Sigmoid colon (tissue), 6 donors: ENCODE measurements at regions not wholly inside any gene's neighbourhood (a gene's known extent, or its start where the extent isn't known, plus 50 kb on each side); places are given as distances from the start of the nearest gene placed in this dataset.

Experiments
- DNase-seq: peaks from one replicate; pipeline ENCODE4 v3.0.0-alpha.2; 2019
- H3K27ac ChIP-seq, 4 donors: fragments of 200-600 bp; sonication (generic); one replicate each; pipeline ENCODE4 v1.5.1; 2016 to 2019; ENCODE audit warnings: mild to moderate bottlenecking in 1 of 4
- H3K27me3 ChIP-seq, 3 donors: fragments of 200-600 bp; sonication (generic); one replicate each; pipeline ENCODE4 v1.5.1; 2019; ENCODE audit warnings: mild to moderate bottlenecking in 1 of 3
- H3K36me3 ChIP-seq, 4 donors: fragments of 200-600 bp; sonication (generic); one replicate each; pipeline ENCODE4 v1.5.1; 2016 to 2019
- H3K4me1 ChIP-seq, 4 donors: fragments of 200-600 bp; sonication (generic); one replicate each; pipeline ENCODE4 v1.5.1; 2017 to 2019
- H3K4me3 ChIP-seq, 4 donors: fragments of 200-600 bp; sonication (generic); one replicate each; pipeline ENCODE4 v1.5.1; 2017 to 2019; ENCODE audit warnings: mild to moderate bottlenecking in 2 of 4, moderate library complexity in 1 of 4
- H3K9me3 ChIP-seq, 4 donors: fragments of 200-600 bp in 3 of 4; sonication (generic) in 3 of 4; one replicate each; pipeline versions ENCODE4 v1.5.1 to v1.6.1; 2013 to 2019
- EP300 ChIP-seq, 4 donors: sonication (generic); formaldehyde crosslinking; IDR thresholded peaks; one replicate each; pipeline ENCODE4 v1.6.1; 2017; ENCODE audit warnings: antibody characterized with exemption in 4 of 4
- POLR2A ChIP-seq, 2 donors: fragments of 450-650 bp; IDR thresholded peaks; one replicate each; pipeline ENCODE4 v1.6.1; 2016; ENCODE audit warnings: antibody characterized with exemption in 2 of 2, mild to moderate bottlenecking in 2 of 2, moderate library complexity in 2 of 2
- POLR2AphosphoS5 ChIP-seq, 4 donors: sonication (generic); formaldehyde crosslinking; IDR thresholded peaks; one replicate each; pipeline ENCODE4 v1.6.1; 2017; ENCODE audit warnings: antibody characterized with exemption in 4 of 4
- WGBS, 2 donors: extraction: QIAGEN DNeasy Blood & Tissue Kit; methylation state at CpG; one replicate each; pipeline ENCODE4 v1.1.7; 2013; 5-methylcytosine and 5-hydroxymethylcytosine counted together
- intact Hi-C: fragments of 100-400 bp; cut with DNase I; formaldehyde crosslinking; loops from one replicate; pipeline ENCODE4 v1.15.1; 2023
- TF ChIP-seq, protein P1 (sequence below), 4 experiments: fragments of 450-650 bp in 3 of 4; fragments of 200-600 bp in 1 of 4; IDR thresholded peaks; one replicate each; pipeline ENCODE4 v1.5.1; 2016 to 2019; ENCODE audit warnings: antibody characterized with exemption in 4 of 4, mild to moderate bottlenecking in 3 of 4, moderate library complexity in 2 of 4
- donor health status: healthy with polysubstance abuse.
- donor health status: healthy.

DNA sequence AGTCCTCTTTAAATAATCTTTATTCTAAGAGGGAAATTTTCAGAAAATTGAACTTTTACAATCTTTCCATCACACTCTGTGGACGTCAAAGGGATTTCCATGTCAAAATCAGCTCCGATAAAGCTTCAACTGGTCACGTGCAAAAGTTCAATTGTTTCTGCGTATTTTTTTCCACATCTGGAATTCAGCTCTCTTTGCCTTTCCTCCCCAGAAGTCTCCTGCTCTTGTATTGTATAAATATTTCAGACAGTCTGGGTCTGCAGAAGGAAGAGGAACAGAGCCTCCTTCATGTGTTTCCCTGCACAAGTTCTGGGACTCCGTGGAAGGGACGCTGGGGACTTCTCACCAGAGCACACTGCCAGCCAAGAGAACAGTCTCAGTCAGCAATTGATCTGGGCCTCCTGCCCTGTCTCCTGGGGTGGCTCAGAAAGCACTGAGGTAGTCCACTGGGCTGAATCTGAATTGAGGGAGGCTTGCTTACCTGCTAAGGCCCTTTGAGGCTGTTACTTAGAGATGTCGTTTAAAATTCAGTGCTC, 251.5 kb downstream of the TFCP2L1 start:
- H3K27me3 ChIP-seq: no peaks in the 10 kb centered on the region
- WGBS, 2 donors: 78 to 86% methylated on average over 7 of the region's 7 CpGs
- intact Hi-C loops: no loop called here
- no peak for DNase-seq
- no peak overlapping the region for H3K4me3 ChIP-seq
- no peaks in the 10 kb centered on the region for H3K9me3 ChIP-seq
- no peak overlapping the region for H3K27ac ChIP-seq
- no peaks in the 10 kb centered on the region for H3K4me1 ChIP-seq
- no peak for TF ChIP-seq EP300 (IDR thresholded peaks at IDR 0.05)
- TF ChIP-seq, protein P1, sequence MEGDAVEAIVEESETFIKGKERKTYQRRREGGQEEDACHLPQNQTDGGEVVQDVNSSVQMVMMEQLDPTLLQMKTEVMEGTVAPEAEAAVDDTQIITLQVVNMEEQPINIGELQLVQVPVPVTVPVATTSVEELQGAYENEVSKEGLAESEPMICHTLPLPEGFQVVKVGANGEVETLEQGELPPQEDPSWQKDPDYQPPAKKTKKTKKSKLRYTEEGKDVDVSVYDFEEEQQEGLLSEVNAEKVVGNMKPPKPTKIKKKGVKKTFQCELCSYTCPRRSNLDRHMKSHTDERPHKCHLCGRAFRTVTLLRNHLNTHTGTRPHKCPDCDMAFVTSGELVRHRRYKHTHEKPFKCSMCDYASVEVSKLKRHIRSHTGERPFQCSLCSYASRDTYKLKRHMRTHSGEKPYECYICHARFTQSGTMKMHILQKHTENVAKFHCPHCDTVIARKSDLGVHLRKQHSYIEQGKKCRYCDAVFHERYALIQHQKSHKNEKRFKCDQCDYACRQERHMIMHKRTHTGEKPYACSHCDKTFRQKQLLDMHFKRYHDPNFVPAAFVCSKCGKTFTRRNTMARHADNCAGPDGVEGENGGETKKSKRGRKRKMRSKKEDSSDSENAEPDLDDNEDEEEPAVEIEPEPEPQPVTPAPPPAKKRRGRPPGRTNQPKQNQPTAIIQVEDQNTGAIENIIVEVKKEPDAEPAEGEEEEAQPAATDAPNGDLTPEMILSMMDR (IDR thresholded peaks at IDR 0.05): no peak
- no peaks in the 10 kb centered on the region for H3K36me3 ChIP-seq

DNA sequence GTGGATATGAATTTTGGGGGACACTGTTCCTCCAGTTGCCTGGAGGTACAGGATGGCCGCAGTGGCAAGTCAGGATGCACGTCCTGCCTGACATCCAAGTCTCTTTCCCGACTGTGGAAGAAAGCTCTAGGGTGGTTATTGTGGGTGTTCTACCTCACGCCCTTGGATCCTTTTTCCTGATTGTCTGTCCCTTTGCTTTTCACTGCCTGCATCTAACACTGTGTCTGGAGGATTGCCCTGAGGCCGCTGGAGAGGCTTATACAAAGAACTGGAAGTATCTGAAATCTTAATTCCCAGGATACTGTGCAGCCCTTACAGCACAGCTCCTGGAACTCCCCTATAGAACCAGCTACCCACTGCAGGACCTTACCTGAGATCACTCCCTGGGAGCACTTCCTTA, 250.5 kb downstream of the TFCP2L1 start:
- no peaks in the 10 kb centered on the region for H3K4me1 ChIP-seq
- TF ChIP-seq POLR2A (IDR thresholded peaks at IDR 0.05) (no peak), EP300 (IDR thresholded peaks at IDR 0.05) (no peak), POLR2AphosphoS5 (IDR thresholded peaks at IDR 0.05) (no peak)
- TF ChIP-seq, protein P1 (IDR thresholded peaks at IDR 0.05): no peak
- WGBS, 2 donors: 63 to 79% methylated on average over 5 of the region's 5 CpGs
- no peak overlapping the region for H3K4me3 ChIP-seq
- intact Hi-C loops: no loop called here
- DNase-seq: no peak
- H3K9me3 ChIP-seq: no peaks in the 10 kb centered on the region
- no peaks in the 10 kb centered on the region for H3K36me3 ChIP-seq
- no peaks in the 10 kb centered on the region for H3K27me3 ChIP-seq
- H3K27ac ChIP-seq: no peak overlapping the region

DNA sequence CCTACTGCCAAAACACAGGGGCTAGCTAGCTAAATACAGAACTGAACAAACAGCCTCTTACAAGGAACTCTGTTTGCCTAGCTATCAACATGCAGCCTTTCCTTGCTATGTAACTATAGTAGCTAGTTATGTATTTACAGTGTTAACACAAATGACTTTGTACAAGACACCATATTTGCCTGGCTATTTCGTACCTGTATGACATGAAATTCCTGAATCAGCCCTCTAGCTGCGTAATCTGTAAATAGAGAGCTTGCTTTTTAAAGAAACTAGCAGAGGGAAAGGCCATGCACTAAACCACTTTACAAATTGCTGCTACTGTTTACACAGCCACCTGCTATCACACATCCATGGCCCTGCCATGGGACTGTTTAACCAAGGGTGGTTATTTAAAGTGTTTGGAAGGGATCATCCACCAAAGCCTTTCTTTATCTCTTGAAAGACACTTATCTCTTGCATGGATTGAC, 248.7 kb downstream of the TFCP2L1 start:
- DNase-seq: no peak
- Histone ChIP-seq H3K27me3 (no peaks in the 10 kb centered on the region), H3K27ac (no peak overlapping the region), H3K4me1 (no peaks in the 10 kb centered on the region), H3K4me3 (no peak overlapping the region), H3K36me3 (no peaks in the 10 kb centered on the region), H3K9me3 (no peaks in the 10 kb centered on the region)
- WGBS, 2 donors: 19 to 82% methylated on average over 2 of the region's 2 CpGs
- TF ChIP-seq, protein P1 (IDR thresholded peaks at IDR 0.05): no peak
- TF ChIP-seq EP300 (IDR thresholded peaks at IDR 0.05): no peak
- no peak for TF ChIP-seq POLR2AphosphoS5 (IDR thresholded peaks at IDR 0.05)
- no peak for TF ChIP-seq POLR2A (IDR thresholded peaks at IDR 0.05)
- intact Hi-C loops: no loop called here

DNA sequence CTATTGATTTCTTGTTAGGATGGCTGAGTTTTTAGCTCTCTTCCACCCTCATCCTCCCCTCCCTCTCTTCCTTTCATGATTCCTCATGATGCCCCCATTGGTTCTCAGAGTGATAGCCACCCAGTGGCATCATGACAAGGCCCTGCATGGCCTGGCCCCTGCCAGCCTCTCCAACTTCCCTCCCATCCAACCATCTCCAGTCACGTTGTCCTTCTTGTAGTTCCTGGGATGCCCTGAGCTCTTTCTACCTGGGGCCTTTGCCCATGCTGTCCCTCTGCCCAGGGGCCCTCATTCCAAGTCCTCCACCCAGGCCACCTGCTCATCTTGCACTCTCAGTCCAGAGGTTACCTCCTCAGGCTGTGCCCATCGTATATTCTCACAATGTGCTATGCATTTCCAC, 247.5 kb downstream of the TFCP2L1 start:
- Histone ChIP-seq H3K4me3 (no peak overlapping the region), H3K9me3 (no peaks in the 10 kb centered on the region), H3K4me1 (no peaks in the 10 kb centered on the region), H3K36me3 (no peaks in the 10 kb centered on the region), H3K27me3 (no peaks in the 10 kb centered on the region), H3K27ac (no peak overlapping the region)
- no peak for DNase-seq
- TF ChIP-seq, protein P1 (IDR thresholded peaks at IDR 0.05): no peak
- no peak for TF ChIP-seq POLR2A (IDR thresholded peaks at IDR 0.05)
- no peak for TF ChIP-seq POLR2AphosphoS5 (IDR thresholded peaks at IDR 0.05)
- 49 to 69% methylated on average over 2 of the region's 2 CpGs for WGBS, 2 donors
- intact Hi-C loops: no loop called here

DNA sequence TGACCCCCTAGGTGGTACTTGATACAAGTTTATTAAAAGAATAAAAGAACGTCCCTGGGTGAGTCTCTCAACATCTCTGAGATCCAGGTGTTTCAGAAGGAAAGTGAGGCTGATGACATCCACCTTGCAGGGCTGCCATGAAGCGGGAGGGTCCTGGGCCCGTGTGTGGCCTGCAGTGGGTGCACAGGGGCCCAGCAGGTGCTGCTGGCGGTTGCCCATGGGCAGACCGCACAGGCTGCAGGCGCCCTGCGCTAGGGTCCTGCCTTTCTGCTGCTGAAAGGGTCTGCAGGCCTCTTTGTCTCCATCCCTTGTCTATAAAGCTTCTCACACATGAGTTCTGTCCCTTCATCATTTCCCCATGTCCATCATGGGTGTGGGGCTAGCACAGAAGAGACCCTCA, 247.0 kb downstream of the TFCP2L1 start:
- H3K4me1 ChIP-seq: no peaks in the 10 kb centered on the region
- 63 to 81% methylated on average over 7 of the region's 7 CpGs for WGBS, 2 donors
- DNase-seq: no peak
- intact Hi-C loops: no loop called here
- no peaks in the 10 kb centered on the region for H3K9me3 ChIP-seq
- no peaks in the 10 kb centered on the region for H3K36me3 ChIP-seq
- no peak overlapping the region for H3K4me3 ChIP-seq
- no peak for TF ChIP-seq POLR2A (IDR thresholded peaks at IDR 0.05)
- TF ChIP-seq, protein P1 (IDR thresholded peaks at IDR 0.05): no peak
- no peak for TF ChIP-seq EP300 (IDR thresholded peaks at IDR 0.05)
- TF ChIP-seq POLR2AphosphoS5 (IDR thresholded peaks at IDR 0.05): no peak
- H3K27ac ChIP-seq: no peak overlapping the region
- H3K27me3 ChIP-seq: no peaks in the 10 kb centered on the region
